ENCODE measurements at regions not wholly inside any gene's neighbourhood (a gene's known extent, or its start where the extent isn't known, plus 50 kb on each side); places are given as distances from the start of the nearest gene placed in this dataset.
"Not testable (repeated sequence)": the region's sequence is repeated elsewhere in the genome, so short reads cannot be mapped to it uniquely, and the experiment has no call there.

DNA sequence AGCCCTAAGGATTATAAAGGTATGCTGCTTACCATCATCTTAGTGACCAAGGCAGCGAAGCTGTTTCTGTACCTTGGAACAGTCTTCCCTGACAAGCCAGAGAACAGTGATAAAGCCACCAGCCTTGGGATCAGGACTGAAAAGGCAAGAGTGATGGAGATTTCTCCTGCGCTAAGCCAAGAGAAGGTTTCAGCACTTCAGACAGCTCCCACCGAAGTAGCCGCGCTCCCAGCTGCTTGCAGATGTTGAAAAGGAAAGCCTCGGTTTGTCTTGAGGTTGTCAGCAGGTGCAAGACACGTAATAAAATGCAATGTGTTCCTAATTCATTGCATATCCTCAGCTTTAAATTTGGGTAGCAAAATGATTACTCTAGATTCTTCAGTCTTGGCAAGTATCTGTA, 171.0 kb downstream of the ATP6V0E2 start:
- H3K9ac ChIP-seq (ENCODE audit: low read depth in 1 of 3, low read length in 3 of 3); H3K4me1 ChIP-seq (ENCODE audit: control insufficient read depth in 3 of 3, insufficient read depth in 3 of 3, low read length in 3 of 3); H3K9me3 ChIP-seq (ENCODE audit: control insufficient read depth in 3 of 3, low read length in 3 of 3); H3K36me3 ChIP-seq (ENCODE audit: control insufficient read depth in 3 of 3, insufficient read depth in 3 of 3, low read length in 3 of 3); H3K27ac ChIP-seq (ENCODE audit: low read depth, low read length); H3K4me3 ChIP-seq (ENCODE audit: low read length in 3 of 3): not testable (repeated sequence)
- peaks cover 3 to 10% (median 8%) of the 10 kb centered on the region in 3 donors for H3K27me3 ChIP-seq (ENCODE audit: control insufficient read depth in 3 of 3, insufficient read depth in 3 of 3, low read length in 3 of 3)

GRCh38 chr7:150045596-150045995, 171.8 kb downstream of the ATP6V0E2 start:
- H3K27me3 ChIP-seq (ENCODE audit: control insufficient read depth in 3 of 3, insufficient read depth in 3 of 3, low read length in 3 of 3) = peaks cover 3 to 10% (median 8%) of the 10 kb centered on the region in 3 donors
- H3K4me3 ChIP-seq (ENCODE audit: low read length in 3 of 3); H3K9ac ChIP-seq (ENCODE audit: low read depth in 1 of 3, low read length in 3 of 3); H3K36me3 ChIP-seq (ENCODE audit: control insufficient read depth in 3 of 3, insufficient read depth in 3 of 3, low read length in 3 of 3); H3K4me1 ChIP-seq (ENCODE audit: control insufficient read depth in 3 of 3, insufficient read depth in 3 of 3, low read length in 3 of 3); H3K9me3 ChIP-seq (ENCODE audit: control insufficient read depth in 3 of 3, low read length in 3 of 3); H3K27ac ChIP-seq (ENCODE audit: low read depth, low read length): not testable (repeated sequence)

DNA sequence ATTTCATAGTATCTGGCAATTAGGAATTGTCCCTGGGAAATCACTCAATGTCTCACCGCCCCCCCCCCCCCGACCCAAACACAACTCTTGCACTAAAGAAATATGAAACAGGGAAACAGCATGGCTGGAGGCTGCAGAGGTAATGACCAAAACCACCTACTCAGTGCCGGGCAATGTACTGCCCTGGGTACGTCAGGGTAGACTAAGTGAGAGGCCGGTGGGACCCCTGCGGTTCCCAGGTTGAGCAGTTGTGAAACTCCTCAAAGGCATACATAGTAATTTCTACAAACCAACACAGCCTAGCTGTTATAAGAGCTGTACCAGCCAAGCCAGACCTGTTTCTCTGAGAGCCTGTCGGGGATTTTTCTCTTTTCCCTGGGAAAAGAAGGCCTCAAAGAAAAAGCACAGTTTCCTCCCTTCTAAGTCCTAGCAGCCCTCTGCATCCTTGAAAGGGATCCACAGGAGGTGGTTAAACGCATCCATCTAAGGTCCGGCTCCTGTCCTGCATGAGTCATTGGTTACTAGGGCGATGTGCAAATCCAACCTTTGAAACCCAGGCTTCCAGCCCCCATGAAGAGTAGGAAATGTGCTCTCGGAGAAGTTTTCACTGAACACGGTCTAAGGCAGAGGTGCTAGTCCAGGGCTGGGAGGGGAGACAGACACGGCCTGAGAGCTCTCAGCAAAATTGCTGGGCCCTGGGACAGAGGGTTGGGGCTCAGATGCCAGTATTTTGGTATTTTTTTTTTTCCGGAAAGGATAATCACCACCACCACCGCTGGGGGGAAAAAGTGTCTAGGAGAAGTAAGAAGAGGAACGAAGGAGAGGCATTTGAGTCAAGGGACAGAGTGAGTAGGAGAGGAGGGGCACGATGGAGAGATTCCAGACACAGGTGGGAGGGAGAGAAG, 172.8 kb downstream of the ATP6V0E2 start:
- not testable (repeated sequence) for H3K9ac ChIP-seq (ENCODE audit: low read depth in 1 of 3, low read length in 3 of 3); H3K27ac ChIP-seq (ENCODE audit: low read depth, low read length); H3K36me3 ChIP-seq (ENCODE audit: control insufficient read depth in 3 of 3, insufficient read depth in 3 of 3, low read length in 3 of 3); H3K4me1 ChIP-seq (ENCODE audit: control insufficient read depth in 3 of 3, insufficient read depth in 3 of 3, low read length in 3 of 3); H3K9me3 ChIP-seq (ENCODE audit: control insufficient read depth in 3 of 3, low read length in 3 of 3); H3K4me3 ChIP-seq (ENCODE audit: low read length in 3 of 3)
- peaks cover 3 to 10% (median 8%) of the 10 kb centered on the region in 3 donors for H3K27me3 ChIP-seq (ENCODE audit: control insufficient read depth in 3 of 3, insufficient read depth in 3 of 3, low read length in 3 of 3)

- not testable (repeated sequence) for H3K9me3 ChIP-seq (ENCODE audit: control insufficient read depth in 3 of 3, low read length in 3 of 3); H3K9ac ChIP-seq (ENCODE audit: low read depth in 1 of 3, low read length in 3 of 3); H3K4me1 ChIP-seq (ENCODE audit: control insufficient read depth in 3 of 3, insufficient read depth in 3 of 3, low read length in 3 of 3); H3K27ac ChIP-seq (ENCODE audit: low read depth, low read length); H3K36me3 ChIP-seq (ENCODE audit: control insufficient read depth in 3 of 3, insufficient read depth in 3 of 3, low read length in 3 of 3); H3K4me3 ChIP-seq (ENCODE audit: low read length in 3 of 3)
- H3K27me3 ChIP-seq (ENCODE audit: control insufficient read depth in 3 of 3, insufficient read depth in 3 of 3, low read length in 3 of 3) = peaks cover 3 to 10% (median 8%) of the 10 kb centered on the region in 3 donors
These were observed 173.6 kb downstream of the ATP6V0E2 start for GRCh38 chr7:150047329-150047728.

DNA sequence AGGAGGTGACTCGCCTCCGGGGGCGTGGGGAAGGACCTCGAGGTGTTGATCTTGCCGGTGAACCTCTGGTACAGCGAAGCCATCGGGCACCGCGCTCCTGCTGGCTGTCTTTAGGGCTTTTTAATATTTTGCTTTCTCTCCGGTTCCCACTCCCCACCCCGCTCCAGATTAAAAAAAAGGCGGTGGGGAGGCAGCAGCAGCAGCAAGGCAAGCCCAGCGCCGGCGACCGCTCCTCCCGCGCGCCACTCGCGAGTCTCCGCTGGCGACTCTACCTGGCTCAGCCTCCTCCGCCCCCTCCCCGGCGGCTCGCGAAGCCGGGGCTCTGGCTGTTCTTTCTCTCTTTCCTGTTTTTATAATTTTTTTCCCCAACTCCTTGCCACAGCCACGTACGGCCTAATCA, 174.0 kb downstream of the ATP6V0E2 start:
- not testable (repeated sequence) for H3K4me1 ChIP-seq (ENCODE audit: control insufficient read depth in 3 of 3, insufficient read depth in 3 of 3, low read length in 3 of 3); H3K27ac ChIP-seq (ENCODE audit: low read depth, low read length); H3K9me3 ChIP-seq (ENCODE audit: control insufficient read depth in 3 of 3, low read length in 3 of 3); H3K4me3 ChIP-seq (ENCODE audit: low read length in 3 of 3); H3K36me3 ChIP-seq (ENCODE audit: control insufficient read depth in 3 of 3, insufficient read depth in 3 of 3, low read length in 3 of 3); H3K9ac ChIP-seq (ENCODE audit: low read depth in 1 of 3, low read length in 3 of 3)
- peaks cover 3 to 10% (median 8%) of the 10 kb centered on the region in 3 donors for H3K27me3 ChIP-seq (ENCODE audit: control insufficient read depth in 3 of 3, insufficient read depth in 3 of 3, low read length in 3 of 3)

- H3K27me3 ChIP-seq (ENCODE audit: control insufficient read depth in 3 of 3, insufficient read depth in 3 of 3, low read length in 3 of 3) = peaks cover 3 to 10% (median 8%) of the 10 kb centered on the region in 3 donors
- H3K9ac ChIP-seq (ENCODE audit: low read depth in 1 of 3, low read length in 3 of 3); H3K4me1 ChIP-seq (ENCODE audit: control insufficient read depth in 3 of 3, insufficient read depth in 3 of 3, low read length in 3 of 3): not testable (repeated sequence)
These were observed 174.7 kb downstream of the ATP6V0E2 start for GRCh38 chr7:150048244-150049011.

GRCh38 chr7:150049012-150049655, 175.4 kb downstream of the ATP6V0E2 start:
- not testable (repeated sequence) for H3K27ac ChIP-seq (ENCODE audit: low read depth, low read length); H3K4me1 ChIP-seq (ENCODE audit: control insufficient read depth in 3 of 3, insufficient read depth in 3 of 3, low read length in 3 of 3); H3K9me3 ChIP-seq (ENCODE audit: control insufficient read depth in 3 of 3, low read length in 3 of 3); H3K36me3 ChIP-seq (ENCODE audit: control insufficient read depth in 3 of 3, insufficient read depth in 3 of 3, low read length in 3 of 3)
- Histone ChIP-seq H3K27me3 (ENCODE audit: control insufficient read depth in 3 of 3, insufficient read depth in 3 of 3, low read length in 3 of 3) (peaks cover 3 to 10% (median 8%) of the 10 kb centered on the region in 3 donors), H3K4me3 (ENCODE audit: low read length in 3 of 3) (peak overlapping the region in 1 of 3 donors; percentile 56), H3K9ac (ENCODE audit: low read depth in 1 of 3, low read length in 3 of 3) (peak overlapping the region in 1 of 3 donors; percentile 68)

More at GRCh38 chr7:150048244-150049011, 174.7 kb downstream of the ATP6V0E2 start:
- not testable (repeated sequence) for H3K4me3 ChIP-seq (ENCODE audit: low read length in 3 of 3); H3K36me3 ChIP-seq (ENCODE audit: control insufficient read depth in 3 of 3, insufficient read depth in 3 of 3, low read length in 3 of 3); H3K27ac ChIP-seq (ENCODE audit: low read depth, low read length); H3K9me3 ChIP-seq (ENCODE audit: control insufficient read depth in 3 of 3, low read length in 3 of 3)

DNA sequence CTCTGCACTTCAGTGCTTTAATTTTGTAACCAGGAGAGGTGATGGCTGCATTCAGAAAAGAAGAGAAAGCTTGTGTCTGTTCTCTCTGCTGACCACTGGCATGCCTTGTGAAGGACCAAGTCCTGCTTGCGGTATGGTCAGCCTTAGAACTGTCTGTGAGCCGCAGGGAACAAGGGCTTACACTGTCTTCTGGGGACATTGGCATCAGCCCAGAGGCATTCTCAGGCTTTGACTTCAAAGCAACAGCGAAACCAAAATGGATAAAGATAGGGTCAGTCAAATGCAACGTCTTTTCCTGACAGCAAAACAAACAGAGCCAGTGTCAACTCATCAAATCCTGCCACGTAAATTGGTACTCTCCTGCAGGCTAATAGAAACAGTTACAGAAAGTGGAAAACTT, 179.6 kb downstream of the ATP6V0E2 start:
- H3K9ac ChIP-seq (ENCODE audit: low read depth in 1 of 3, low read length in 3 of 3) = not testable (repeated sequence)

GRCh38 chr7:150054242-150054641, 180.5 kb downstream of the ATP6V0E2 start:
- not testable (repeated sequence) for H3K36me3 ChIP-seq (ENCODE audit: control insufficient read depth in 3 of 3, insufficient read depth in 3 of 3, low read length in 3 of 3); H3K4me3 ChIP-seq (ENCODE audit: low read length in 3 of 3); H3K9ac ChIP-seq (ENCODE audit: low read depth in 1 of 3, low read length in 3 of 3); H3K27ac ChIP-seq (ENCODE audit: low read depth, low read length); H3K9me3 ChIP-seq (ENCODE audit: control insufficient read depth in 3 of 3, low read length in 3 of 3); H3K4me1 ChIP-seq (ENCODE audit: control insufficient read depth in 3 of 3, insufficient read depth in 3 of 3, low read length in 3 of 3); H3K27me3 ChIP-seq (ENCODE audit: control insufficient read depth in 3 of 3, insufficient read depth in 3 of 3, low read length in 3 of 3)

More for the DNA sequence above, 179.6 kb downstream of the ATP6V0E2 start:
- H3K36me3 ChIP-seq (ENCODE audit: control insufficient read depth in 3 of 3, insufficient read depth in 3 of 3, low read length in 3 of 3); H3K4me1 ChIP-seq (ENCODE audit: control insufficient read depth in 3 of 3, insufficient read depth in 3 of 3, low read length in 3 of 3); H3K27me3 ChIP-seq (ENCODE audit: control insufficient read depth in 3 of 3, insufficient read depth in 3 of 3, low read length in 3 of 3); H3K4me3 ChIP-seq (ENCODE audit: low read length in 3 of 3); H3K27ac ChIP-seq (ENCODE audit: low read depth, low read length); H3K9me3 ChIP-seq (ENCODE audit: control insufficient read depth in 3 of 3, low read length in 3 of 3): not testable (repeated sequence)
